Activated CD4-positive, alpha-beta T cell treated with anti-CD3 and anti-CD28 coated beads, Interleukin-2, amount 10 ng/mL, durations not matched to agents 24 days and 14 days (primary cell): ENCODE measurements at regions not wholly inside any gene's neighbourhood (a gene's known extent, or its start where the extent isn't known, plus 50 kb on each side); places are given as distances from the start of the nearest gene placed in this dataset.
A peak's percentile ranks its signal among the peaks of the same experiment; 100 is the strongest.

Source experiments
- DNase-seq: peaks from one replicate; pipeline ENCODE4 v3.0.0; 2022
- H3K27ac Mint-ChIP-seq: one replicate; pipeline ENCODE4 v1.8.0; 2022; ENCODE audit warnings: mild to moderate bottlenecking, mixed read lengths
- H3K27me3 Mint-ChIP-seq: one replicate; pipeline ENCODE4 v1.8.0; 2022; ENCODE audit warnings: mixed read lengths
- H3K36me3 Mint-ChIP-seq: one replicate; pipeline ENCODE4 v1.8.0; 2022; ENCODE audit warnings: low read depth, mild to moderate bottlenecking, mixed read lengths
- H3K4me1 Mint-ChIP-seq: one replicate; pipeline ENCODE4 v1.8.0; 2021; ENCODE audit warnings: mixed read lengths
- H3K4me3 Mint-ChIP-seq: one replicate; pipeline ENCODE4 v1.8.0; 2022; ENCODE audit warnings: mild to moderate bottlenecking, moderate library complexity, mixed read lengths
- H3K9me3 Mint-ChIP-seq: one replicate; pipeline ENCODE4 v1.8.0; 2021; ENCODE audit warnings: mixed read lengths
- intact Hi-C: fragments of 100-400 bp; cut with micrococcal nuclease; formaldehyde crosslinking; loops from one replicate; pipeline ENCODE4 v1.15.1; 2023

GRCh38 chr6:84525907-84526306, 238.5 kb downstream of the TBX18 start:
- H3K27me3 Mint-ChIP-seq = no peaks in the 10 kb centered on the region
- intact Hi-C loops = no loop called here

GRCh38 chr6:84524636-84525035, 239.8 kb downstream of the TBX18 start:
- intact Hi-C loops = no loop called here
- Mint-ChIP-seq H3K27ac (no peak overlapping the region), H3K9me3 (peaks cover 4% of the 10 kb centered on the region), H3K36me3 (no peaks in the 10 kb centered on the region), H3K27me3 (no peaks in the 10 kb centered on the region), H3K4me3 (no peak overlapping the region), H3K4me1 (no peaks in the 10 kb centered on the region)
- DNase-seq = peak; percentile 34

More at GRCh38 chr6:84525907-84526306, 238.5 kb downstream of the TBX18 start:
- DNase-seq = no peak
- Mint-ChIP-seq H3K36me3 (no peaks in the 10 kb centered on the region), H3K27ac (no peak overlapping the region), H3K4me1 (no peaks in the 10 kb centered on the region), H3K4me3 (no peak overlapping the region), H3K9me3 (peaks cover 4% of the 10 kb centered on the region)

GRCh38 chr6:84522135-84522549, 242.3 kb downstream of the TBX18 start:
- DNase-seq = no peak
- Mint-ChIP-seq H3K4me1 (no peaks in the 10 kb centered on the region), H3K27me3 (no peaks in the 10 kb centered on the region), H3K4me3 (no peak overlapping the region), H3K27ac (no peak overlapping the region), H3K9me3 (no peaks in the 10 kb centered on the region), H3K36me3 (no peaks in the 10 kb centered on the region)
- intact Hi-C loops = no loop called here

GRCh38 chr6:84521511-84521910, 242.9 kb downstream of the TBX18 start:
- Mint-ChIP-seq H3K9me3 (no peaks in the 10 kb centered on the region), H3K4me1 (no peaks in the 10 kb centered on the region), H3K4me3 (no peak overlapping the region), H3K36me3 (no peaks in the 10 kb centered on the region), H3K27ac (no peak overlapping the region), H3K27me3 (no peaks in the 10 kb centered on the region)
- DNase-seq = no peak
- intact Hi-C loops = no loop called here

- peak; percentile 3 for DNase-seq
- intact Hi-C loops = no loop called here
- no peak overlapping the region for H3K27ac Mint-ChIP-seq
- H3K36me3 Mint-ChIP-seq = no peaks in the 10 kb centered on the region
- H3K27me3 Mint-ChIP-seq = no peaks in the 10 kb centered on the region
- H3K9me3 Mint-ChIP-seq = no peaks in the 10 kb centered on the region
- H3K4me3 Mint-ChIP-seq = no peak overlapping the region
- H3K4me1 Mint-ChIP-seq = no peaks in the 10 kb centered on the region
Observed at GRCh38 chr6:84517741-84518530, 246.5 kb downstream of the TBX18 start.

GRCh38 chr6:84516154-84516553, 248.2 kb downstream of the TBX18 start:
- no peak overlapping the region for H3K4me3 Mint-ChIP-seq
- H3K27ac Mint-ChIP-seq = no peak overlapping the region
- H3K36me3 Mint-ChIP-seq = no peaks in the 10 kb centered on the region
- intact Hi-C loops = no loop called here
- no peaks in the 10 kb centered on the region for H3K9me3 Mint-ChIP-seq
- no peak for DNase-seq
- no peaks in the 10 kb centered on the region for H3K4me1 Mint-ChIP-seq
- H3K27me3 Mint-ChIP-seq = no peaks in the 10 kb centered on the region

GRCh38 chr6:84515067-84515466, 249.3 kb downstream of the TBX18 start:
- H3K4me1 Mint-ChIP-seq = no peaks in the 10 kb centered on the region
- H3K9me3 Mint-ChIP-seq = no peaks in the 10 kb centered on the region
- intact Hi-C loops = no loop called here
- H3K27me3 Mint-ChIP-seq = no peaks in the 10 kb centered on the region
- no peak overlapping the region for H3K27ac Mint-ChIP-seq
- H3K4me3 Mint-ChIP-seq = no peak overlapping the region
- peak; percentile 13 for DNase-seq
- no peaks in the 10 kb centered on the region for H3K36me3 Mint-ChIP-seq

- intact Hi-C loops = no loop called here
- Mint-ChIP-seq H3K27ac (no peak overlapping the region), H3K9me3 (no peaks in the 10 kb centered on the region), H3K4me3 (no peak overlapping the region), H3K27me3 (no peaks in the 10 kb centered on the region), H3K36me3 (no peaks in the 10 kb centered on the region), H3K4me1 (no peaks in the 10 kb centered on the region)
- DNase-seq = peak; percentile 19
Observed at GRCh38 chr6:84514089-84514971, 250.1 kb downstream of the TBX18 start.

- Mint-ChIP-seq H3K36me3 (no peaks in the 10 kb centered on the region), H3K4me3 (no peak overlapping the region), H3K9me3 (no peaks in the 10 kb centered on the region), H3K27ac (no peak overlapping the region), H3K27me3 (no peaks in the 10 kb centered on the region), H3K4me1 (no peaks in the 10 kb centered on the region)
- DNase-seq = no peak
- intact Hi-C loops = no loop called here
Observed at GRCh38 chr6:84512391-84512790, 252.0 kb downstream of the TBX18 start.

- H3K36me3 Mint-ChIP-seq = no peaks in the 10 kb centered on the region
- H3K4me1 Mint-ChIP-seq = no peaks in the 10 kb centered on the region
- no peak overlapping the region for H3K4me3 Mint-ChIP-seq
- H3K27me3 Mint-ChIP-seq = no peaks in the 10 kb centered on the region
- H3K27ac Mint-ChIP-seq = no peak overlapping the region
- H3K9me3 Mint-ChIP-seq = no peaks in the 10 kb centered on the region
- intact Hi-C loops = no loop called here
- no peak for DNase-seq
Observed at GRCh38 chr6:84511929-84512328, 252.5 kb downstream of the TBX18 start.

- H3K4me1 Mint-ChIP-seq = no peaks in the 10 kb centered on the region
- no peak overlapping the region for H3K4me3 Mint-ChIP-seq
- H3K36me3 Mint-ChIP-seq = no peaks in the 10 kb centered on the region
- no peaks in the 10 kb centered on the region for H3K9me3 Mint-ChIP-seq
- H3K27me3 Mint-ChIP-seq = no peaks in the 10 kb centered on the region
- no peak overlapping the region for H3K27ac Mint-ChIP-seq
- no peak for DNase-seq
- intact Hi-C loops = no loop called here
Observed at GRCh38 chr6:84508981-84509380, 255.4 kb downstream of the TBX18 start.

- Mint-ChIP-seq H3K27me3 (no peaks in the 10 kb centered on the region), H3K27ac (no peak overlapping the region), H3K4me1 (no peaks in the 10 kb centered on the region), H3K9me3 (no peaks in the 10 kb centered on the region), H3K36me3 (no peaks in the 10 kb centered on the region), H3K4me3 (no peak overlapping the region)
- no peak for DNase-seq
- intact Hi-C loops = no loop called here
Observed at GRCh38 chr6:84508334-84508733, 256.1 kb downstream of the TBX18 start.

GRCh38 chr6:84504025-84504424, 260.4 kb downstream of the TBX18 start:
- H3K36me3 Mint-ChIP-seq = no peaks in the 10 kb centered on the region
- intact Hi-C loops = no loop called here
- peaks cover 3% of the 10 kb centered on the region for H3K9me3 Mint-ChIP-seq
- H3K4me3 Mint-ChIP-seq = no peak overlapping the region
- DNase-seq = no peak
- H3K27ac Mint-ChIP-seq = no peak overlapping the region
- no peaks in the 10 kb centered on the region for H3K4me1 Mint-ChIP-seq
- H3K27me3 Mint-ChIP-seq = no peaks in the 10 kb centered on the region

GRCh38 chr6:84501315-84501714, 263.1 kb downstream of the TBX18 start:
- Mint-ChIP-seq H3K27me3 (no peaks in the 10 kb centered on the region), H3K9me3 (peaks cover 3% of the 10 kb centered on the region), H3K4me3 (no peak overlapping the region), H3K27ac (no peak overlapping the region), H3K36me3 (no peaks in the 10 kb centered on the region), H3K4me1 (no peaks in the 10 kb centered on the region)
- peak; percentile 8 for DNase-seq
- intact Hi-C loops = no loop called here
